Activated naive CD4-positive, alpha-beta T cell treated with Interleukin-2 at 50 U/mL for 16 hours (primary cell): ENCODE measurements at regions not wholly inside any gene's neighbourhood (a gene's known extent, or its start where the extent isn't known, plus 50 kb on each side); places are given as distances from the start of the nearest gene placed in this dataset.

Experiments
- DNase-seq: peaks from one replicate; pipeline ENCODE4 v3.0.0-alpha.2; 2020

DNA sequence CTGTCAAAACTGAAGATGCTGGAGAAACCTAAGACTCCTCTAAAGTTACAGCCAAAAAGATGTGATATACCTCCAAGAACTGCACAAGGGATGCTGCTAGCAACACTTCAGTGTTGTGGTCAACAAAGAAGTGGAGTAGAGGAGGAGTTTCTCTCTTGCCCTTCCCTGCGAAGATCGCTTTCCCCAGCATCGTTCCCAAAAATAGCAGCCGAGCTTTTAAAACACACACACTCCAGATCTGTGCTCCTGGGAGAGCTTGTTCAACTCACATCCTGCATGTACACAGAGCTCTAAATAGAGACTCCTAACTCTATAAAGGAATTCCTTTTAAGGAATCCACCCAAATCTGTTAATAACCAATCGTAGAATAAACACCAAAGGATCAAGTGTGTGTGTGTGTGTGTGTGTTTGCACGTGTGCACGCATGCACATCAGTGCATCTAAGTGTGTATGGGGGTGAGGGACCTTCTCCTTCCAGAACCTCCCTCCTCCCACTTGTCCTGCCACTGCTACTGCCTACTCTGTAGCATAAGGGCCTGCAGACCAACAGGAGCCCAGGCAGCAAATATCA is 58.5 kb downstream of the PSMG1 start:
- DNase-seq, result no peak

DNA sequence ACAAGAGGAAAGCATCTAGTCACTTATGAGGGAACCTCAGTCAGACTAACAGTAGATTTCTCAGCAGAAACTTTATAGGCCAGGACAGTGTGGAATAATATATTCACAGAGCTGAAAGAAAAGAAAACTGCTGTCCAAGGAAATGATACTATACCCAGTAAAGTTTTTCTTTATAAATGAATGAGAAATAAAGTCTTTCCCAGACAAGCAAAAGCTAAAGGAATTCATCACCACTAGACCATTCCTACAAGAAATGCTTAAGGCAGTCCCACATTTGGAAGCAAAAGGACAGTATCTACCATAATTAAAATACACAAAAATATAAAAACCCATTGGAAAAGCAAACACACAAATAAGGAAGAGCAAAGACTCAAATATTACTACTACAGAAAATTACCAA is 59.9 kb downstream of the PSMG1 start:
- DNase-seq, result no peak

GRCh38 chr21:39121600-39122355 is 61.5 kb downstream of the PSMG1 start:
- no peak for DNase-seq

DNA sequence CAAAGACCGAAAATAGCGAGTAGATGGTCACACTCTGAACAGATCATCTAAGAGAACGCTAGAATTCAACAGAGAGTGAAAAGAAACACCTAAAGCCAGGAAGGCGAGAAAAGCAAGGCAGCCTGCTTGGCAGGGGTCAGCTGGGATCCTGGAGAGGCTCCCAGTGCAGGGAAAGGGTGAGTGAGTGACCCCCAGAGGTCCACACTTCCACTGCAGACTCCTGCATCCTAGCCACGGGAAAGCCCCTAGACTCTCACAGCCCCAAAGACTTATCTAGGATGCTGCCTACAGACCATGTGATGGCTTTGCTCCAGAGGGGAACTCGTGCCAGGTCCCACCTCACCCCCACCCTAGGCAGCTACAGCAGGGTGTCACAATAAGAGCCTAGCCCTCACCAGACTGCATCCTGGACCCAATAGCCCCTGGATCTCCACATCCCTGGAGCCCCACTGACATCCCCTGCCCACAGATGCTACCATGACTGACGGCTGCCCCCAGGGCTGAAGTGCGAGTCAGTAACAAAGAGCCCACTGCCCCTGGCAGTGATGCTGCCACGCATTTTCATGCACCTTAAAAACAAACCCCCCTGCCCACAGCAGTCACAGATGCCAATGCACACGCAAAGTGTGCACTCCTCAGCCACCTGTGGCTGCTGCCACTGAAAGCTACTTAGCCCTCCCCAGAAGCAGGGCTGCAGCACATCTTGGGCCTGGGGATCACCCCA is 62.2 kb downstream of the PSMG1 start:
- no peak for DNase-seq

DNA sequence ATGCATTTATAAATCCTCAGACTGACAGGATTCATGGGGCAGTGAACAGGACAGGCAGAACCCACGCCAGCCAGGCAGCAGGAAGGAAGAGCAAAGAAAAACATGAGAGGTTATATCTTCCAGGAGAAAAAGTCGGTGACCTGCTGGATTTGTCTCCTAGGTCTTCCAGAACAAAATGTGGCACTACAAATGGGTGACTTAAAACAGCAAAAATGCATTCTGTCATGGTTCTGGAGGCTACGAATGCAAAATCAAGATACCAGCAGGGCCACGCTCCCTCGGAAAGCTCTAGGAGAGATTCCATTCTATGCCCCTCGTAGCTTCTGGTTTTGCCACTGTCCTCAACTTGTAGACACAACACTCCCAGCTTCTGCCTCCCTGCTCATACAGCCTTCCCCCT is 63.4 kb downstream of the PSMG1 start:
- DNase-seq, result no peak

GRCh38 chr21:39118604-39119215 is 64.5 kb downstream of the PSMG1 start:
- no peak for DNase-seq

- no peak for DNase-seq
These were observed 65.2 kb downstream of the PSMG1 start for GRCh38 chr21:39118061-39118460.

DNA sequence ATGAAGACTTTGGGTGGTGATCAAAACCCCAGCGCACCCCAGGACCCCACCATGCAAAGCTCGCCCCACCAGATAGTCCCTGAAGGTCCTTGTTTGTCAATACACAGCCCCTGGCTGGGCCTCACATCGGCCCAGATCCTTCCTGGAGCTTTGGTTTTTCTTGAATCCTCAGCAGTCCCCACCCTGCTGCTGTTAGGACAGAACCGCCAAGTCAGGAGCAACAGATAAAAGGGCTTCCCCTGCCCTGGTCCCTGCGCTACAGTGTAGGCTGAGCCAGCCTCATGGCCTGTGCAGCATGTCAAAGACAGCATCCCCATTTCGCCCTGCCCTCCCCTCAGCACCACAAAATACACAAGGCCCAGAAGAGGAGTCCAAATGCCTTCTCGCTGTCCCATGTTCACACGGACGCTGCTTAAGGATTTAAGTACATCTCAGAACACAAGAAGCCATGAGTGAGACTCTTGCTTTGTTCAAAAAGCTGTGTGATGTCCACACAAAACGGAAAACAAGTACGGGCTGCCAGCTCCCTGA is 65.7 kb downstream of the PSMG1 start:
- no peak for DNase-seq

- DNase-seq, result no peak
These were observed 66.4 kb downstream of the PSMG1 start for GRCh38 chr21:39116761-39117439.

DNA sequence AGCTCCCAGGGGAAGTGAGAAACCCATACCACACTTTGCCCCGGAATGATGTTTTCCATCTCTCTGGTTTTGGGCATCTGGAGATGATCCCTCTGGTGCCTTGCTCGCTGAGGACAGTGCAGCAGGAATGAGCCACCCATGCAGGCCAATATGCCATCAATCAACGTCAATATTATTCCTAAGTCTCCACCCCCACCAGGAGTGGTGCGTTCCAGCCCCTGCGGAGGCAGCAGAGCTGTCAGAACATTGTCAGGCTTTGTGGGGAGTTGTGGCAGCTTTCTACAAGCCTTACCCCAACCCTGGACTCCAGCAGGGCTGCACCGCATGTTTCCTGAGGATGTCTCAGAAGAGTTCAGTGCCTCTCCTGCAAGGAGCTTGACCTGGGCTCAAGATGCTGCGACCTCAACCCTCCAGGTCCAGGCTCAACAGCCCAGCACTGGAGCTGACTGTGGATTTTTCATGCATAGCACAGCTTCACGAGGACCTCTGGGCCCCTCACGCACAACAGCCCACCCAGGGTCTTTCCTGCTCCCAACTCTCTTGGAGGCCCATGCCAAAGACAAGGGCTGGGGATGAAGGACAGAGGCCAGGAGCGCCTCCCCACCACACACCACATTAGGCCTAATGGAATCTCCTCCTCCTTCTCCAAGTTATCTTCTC is 67.5 kb downstream of the PSMG1 start:
- DNase-seq, result no peak

DNA sequence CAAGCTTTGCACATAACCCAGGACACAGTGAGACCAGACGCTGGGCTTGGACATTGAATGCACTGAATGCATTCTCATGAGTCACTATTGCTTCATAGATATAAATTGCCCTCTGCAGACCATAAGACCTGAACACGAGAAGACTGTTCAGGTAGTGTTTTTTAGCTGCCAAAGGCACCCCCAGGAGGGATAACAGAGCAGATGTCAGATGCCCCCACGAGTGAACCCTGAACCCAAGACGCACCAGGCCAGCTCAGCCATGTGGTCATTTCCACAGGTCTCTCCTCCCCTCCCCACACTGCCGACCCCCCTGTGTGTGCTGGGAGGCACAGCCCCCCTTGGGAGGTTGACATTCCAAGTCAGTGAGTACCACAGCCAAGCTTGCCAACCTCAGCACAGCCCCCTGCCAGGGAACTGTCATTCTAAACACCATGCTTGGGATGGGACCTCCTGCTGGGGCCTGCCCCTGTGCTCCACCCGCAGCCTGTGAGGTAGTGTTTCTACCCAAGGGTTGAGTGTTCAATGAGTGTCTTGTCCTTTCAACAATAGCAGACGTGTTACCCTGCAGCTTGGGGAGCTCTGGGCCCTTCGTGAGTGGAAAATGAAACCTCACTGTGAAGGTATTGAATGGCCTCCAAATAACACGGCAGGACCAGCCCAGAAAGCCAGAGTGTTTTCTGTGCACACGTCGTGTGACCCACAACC is 68.2 kb downstream of the PSMG1 start:
- no peak for DNase-seq

DNA sequence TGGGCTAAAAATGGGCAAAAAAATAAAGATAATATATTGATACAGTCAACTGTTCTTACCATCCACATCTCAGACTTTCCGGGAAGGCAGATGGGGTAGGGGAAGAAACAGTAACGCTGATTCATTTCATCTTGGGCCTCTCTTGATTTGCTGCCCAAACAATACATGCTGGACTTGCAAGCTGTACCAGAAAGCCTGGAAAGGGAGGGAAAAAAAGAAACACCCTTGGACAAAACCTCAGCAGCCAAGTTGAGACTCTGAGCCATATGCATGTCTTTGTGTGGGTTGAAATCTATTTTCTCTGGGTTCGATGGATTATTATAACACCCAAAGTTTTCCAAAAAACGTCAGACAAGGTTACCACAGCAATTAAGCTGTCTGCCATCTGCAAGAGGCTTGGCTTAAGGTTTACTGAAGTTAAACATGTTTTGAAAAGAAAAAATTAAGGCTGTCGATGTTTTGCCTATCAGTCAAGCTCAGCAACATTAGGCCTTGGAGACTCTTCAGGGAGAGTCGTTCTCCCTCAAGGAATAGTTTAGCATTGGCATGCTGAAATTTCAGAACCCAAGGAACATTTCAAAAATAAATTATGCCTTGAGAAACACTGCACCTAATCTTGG is 71.2 kb downstream of the PSMG1 start:
- DNase-seq, result no peak

DNA sequence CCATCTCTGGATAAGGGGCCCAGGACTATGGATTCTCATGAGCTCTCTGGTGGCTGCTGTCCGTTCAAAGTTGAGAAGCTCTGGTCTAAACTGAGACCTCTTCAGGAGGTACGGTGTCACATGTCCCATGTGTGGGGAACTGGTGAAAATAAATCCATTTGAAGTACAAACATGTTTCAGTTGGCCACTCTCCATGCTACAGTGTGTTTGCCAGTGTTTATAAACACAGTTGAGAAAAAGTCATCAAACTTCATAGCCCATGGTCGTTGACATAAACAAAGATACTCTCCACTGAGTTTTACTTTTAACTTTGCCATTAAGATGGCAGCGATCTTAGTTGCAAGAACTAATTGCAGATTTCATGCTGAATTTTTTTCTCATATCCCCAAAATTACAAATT is 72.8 kb downstream of the PSMG1 start:
- no peak for DNase-seq

GRCh38 chr21:39109596-39110210 is 73.5 kb downstream of the PSMG1 start:
- no peak for DNase-seq

- DNase-seq, result no peak
These were observed 74.1 kb downstream of the PSMG1 start for GRCh38 chr21:39109163-39109530.

DNA sequence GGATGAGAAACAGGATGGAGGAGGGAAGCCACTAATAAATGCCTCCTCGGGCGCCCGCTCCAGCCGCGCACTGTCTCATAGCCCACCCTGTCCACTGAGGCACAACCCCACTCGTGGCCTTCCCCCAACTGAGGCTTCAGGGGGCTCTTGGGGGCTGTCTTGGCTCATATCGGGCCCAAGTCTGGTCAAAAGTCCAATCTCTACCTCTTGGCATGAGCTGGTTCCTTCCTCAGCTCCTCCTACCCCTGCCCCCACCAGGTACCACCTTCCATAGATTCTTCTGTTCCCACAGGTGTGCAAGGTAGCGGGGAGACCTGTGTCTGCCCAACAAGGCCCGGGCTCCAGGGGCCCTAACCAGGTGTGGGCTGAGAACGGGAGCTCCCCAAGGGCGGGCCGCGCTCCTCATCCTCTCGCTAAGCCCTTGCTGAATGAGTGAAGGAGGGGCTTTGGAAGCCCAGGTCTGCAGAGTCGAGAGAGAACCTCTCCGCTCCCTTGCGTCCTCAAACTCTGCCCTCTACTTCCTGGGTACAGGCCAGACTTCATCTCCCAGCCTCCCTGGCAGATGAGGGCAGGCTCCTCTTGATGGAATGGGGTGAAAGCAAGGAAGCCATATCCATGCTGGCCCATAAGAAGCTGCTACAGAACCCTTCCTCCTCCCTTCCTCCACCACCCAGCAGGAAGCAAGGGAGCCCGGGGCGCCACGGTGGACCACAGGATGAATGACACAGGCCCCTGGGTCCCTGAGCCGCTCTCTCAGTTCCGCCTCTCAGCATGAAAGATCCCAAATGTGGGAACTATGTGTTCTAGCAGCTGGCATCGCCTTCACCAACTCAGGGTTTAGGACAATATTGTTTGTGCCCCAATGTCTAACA is 74.7 kb downstream of the PSMG1 start:
- no peak for DNase-seq

DNA sequence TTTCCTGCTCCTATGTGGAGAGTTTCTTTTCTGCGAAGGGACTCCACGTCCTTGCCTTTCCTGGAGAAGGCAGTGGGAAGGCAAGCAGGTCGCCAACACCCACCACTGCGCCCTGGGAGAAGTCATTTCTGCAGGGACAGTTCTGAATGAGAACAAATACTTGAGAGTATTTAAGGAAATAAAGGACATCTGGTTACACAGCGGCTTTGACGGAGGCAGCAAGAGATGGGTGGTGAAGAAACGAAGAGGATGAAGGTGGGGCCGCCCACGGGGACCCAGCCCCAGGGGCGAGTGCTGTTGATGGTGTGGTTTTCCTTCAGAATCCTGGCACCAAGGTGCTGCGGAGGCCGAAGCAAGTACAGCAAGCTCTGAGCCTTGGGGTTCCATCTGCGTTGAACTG is 75.5 kb downstream of the PSMG1 start:
- DNase-seq, result no peak

GRCh38 chr21:39106881-39107462 is 76.3 kb downstream of the PSMG1 start:
- no peak for DNase-seq

DNA sequence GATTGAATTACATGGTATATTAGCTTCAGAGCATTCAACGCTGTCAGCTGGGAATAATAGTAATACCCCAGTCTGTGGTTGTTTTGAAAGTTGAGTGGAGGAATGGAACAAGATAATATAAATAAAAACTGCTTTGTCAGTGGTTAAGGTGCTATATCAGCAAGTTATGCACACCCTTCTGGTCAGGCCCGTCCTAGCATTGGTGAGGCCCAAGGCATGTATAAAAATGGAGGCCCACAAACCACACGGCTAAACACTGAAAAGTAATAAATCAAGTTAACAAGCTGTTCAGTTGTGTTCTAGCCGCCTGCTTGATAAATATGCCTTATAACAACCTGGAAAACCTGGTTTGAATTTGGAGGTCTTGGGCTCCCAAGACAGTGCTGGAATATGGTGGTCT is 77.4 kb downstream of the PSMG1 start:
- DNase-seq, result no peak
